ENCODE measurements at regions not wholly inside any gene's neighbourhood (a gene's known extent, or its start where the extent isn't known, plus 50 kb on each side); places are given as distances from the start of the nearest gene placed in this dataset.

- no peaks in the 10 kb centered on the region for H3K36me3 ChIP-seq (replicated peaks in 1 of 2; ENCODE audit: control insufficient read depth in 1 of 2, insufficient read depth in 2 of 2, low read length in 2 of 2)
- peaks cover 0 to 7% of the 10 kb centered on the region in 2 experiments; a peak in 1 of 5 replicates for H3K27me3 ChIP-seq (ENCODE audit: control insufficient read depth in 1 of 2, insufficient read depth in 2 of 2, low read length in 2 of 2)
- no peaks in the 10 kb centered on the region for H3K9me3 ChIP-seq (ENCODE audit: low read length)
- no peak overlapping the region for H3K4me2 ChIP-seq (ENCODE audit: low read depth, low read length)
- H3K27ac ChIP-seq (ENCODE audit: extremely low read length, insufficient read depth, low read length) = no peak overlapping the region
- H3K9ac ChIP-seq (ENCODE audit: insufficient read depth, low read depth, low read length) = no peak overlapping the region
- POLR2A ChIA-PET = no interaction called here
- H2AFZ ChIP-seq (ENCODE audit: low read length) = no peak overlapping the region
- WGBS (ENCODE audit: low lambda C conversion rate) = 16% methylated on average over 2 of the region's 2 CpGs
- ATAC-seq (no peak), DNase-seq (ENCODE audit: low spot score) (no peak), FAIRE-seq (no peak)
- H3K4me3 ChIP-seq (replicated peaks in 1 of 3; ENCODE audit: insufficient read depth in 1 of 3, low read depth in 2 of 3, low read length in 3 of 3) = no peak overlapping the region
- TF ChIP-seq USF2 (IDR thresholded peaks at IDR 0.05; ENCODE audit: low read depth, low read length) = no peak
- TF ChIP-seq USF2 (CRISPR knock-in tag; IDR thresholded peaks at IDR 0.05; ENCODE audit: borderline replicate concordance) = no peak
- TF ChIP-seq RFXANK (CRISPR knock-in tag; IDR thresholded peaks at IDR 0.05) = no peak
- no peak for TF ChIP-seq FLYWCH1 (CRISPR knock-in tag; IDR thresholded peaks at IDR 0.05)
- TF ChIP-seq ZNF761 (CRISPR knock-in tag; conservative IDR thresholded peaks at IDR 0.05) = no peak
- no peak for TF ChIP-seq ZNF431 (CRISPR knock-in tag; IDR thresholded peaks at IDR 0.05; ENCODE audit: borderline replicate concordance, low read depth)
- no peak for TF ChIP-seq ZNF543 (CRISPR knock-in tag; IDR thresholded peaks at IDR 0.05)
- no peak for TF ChIP-seq FOXO4 (CRISPR knock-in tag; conservative IDR thresholded peaks at IDR 0.05)
- no peak for TF ChIP-seq HDAC6 (IDR thresholded peaks at IDR 0.05; ENCODE audit: low read depth, low read length)
- TF ChIP-seq CHD2 (IDR thresholded peaks at IDR 0.05; ENCODE audit: low read depth, low read length) = no peak
- CTCF ChIA-PET (ENCODE audit: low intra/inter-chr PET ratio, low total read pairs) = no interaction called here
- H3K4me1 ChIP-seq (ENCODE audit: insufficient read depth, low read length) = no peaks in the 10 kb centered on the region
- intact Hi-C loops (cut with micrococcal nuclease; ENCODE audit: unreplicated experiment) = no loop called here
- BruUV-seq (replicated peaks) = no TSS peak
- H4K20me1 ChIP-seq (ENCODE audit: insufficient read depth, low read length) = no peaks in the 10 kb centered on the region
- in situ Hi-C loops (cut with HindIII; ENCODE audit: extremely low pct_ligation_motif_present, low pct_unique_long_range_greater_than_20kb) = no loop called here
- no peaks in the 10 kb centered on the region for H3K79me2 ChIP-seq (ENCODE audit: insufficient read depth, low read length)
These were observed 438.2 kb downstream of the SLC4A3 start for GRCh38 chr2:220065581-220065980.
